ENCODE measurements at regions not wholly inside any gene's neighbourhood (a gene's known extent, or its start where the extent isn't known, plus 50 kb on each side); places are given as distances from the start of the nearest gene placed in this dataset.

DNA sequence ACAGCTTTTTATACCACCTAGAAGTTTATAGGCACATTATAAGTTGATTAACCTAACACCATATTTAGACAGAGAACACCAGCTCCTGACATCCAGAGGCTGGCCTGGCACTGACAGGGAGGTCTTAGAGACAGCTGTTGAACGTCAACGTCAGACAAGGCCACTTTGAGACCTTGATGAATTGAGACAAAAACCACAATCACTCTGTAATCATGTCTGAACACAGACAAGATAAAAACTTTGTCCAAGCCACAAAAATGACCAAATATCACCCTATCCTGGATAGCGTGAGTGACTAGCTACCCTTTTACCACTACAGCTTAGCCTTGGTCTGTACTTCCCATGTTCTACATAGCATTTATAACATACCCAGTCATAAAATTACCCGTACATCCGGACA is 403.6 kb upstream of the CHRM3 start:
- H3K4me3 ChIP-seq (ENCODE audit: low read depth, low read length), result no peak overlapping the region
- TF ChIP-seq CTCF (IDR thresholded peaks at IDR 0.05; ENCODE audit: low read depth, low read length, missing control alignments), result no peak
- no peak for DNase-seq (ENCODE audit: low read depth)

- no peak overlapping the region for H3K4me3 ChIP-seq (ENCODE audit: low read depth, low read length)
- TF ChIP-seq CTCF (IDR thresholded peaks at IDR 0.05; ENCODE audit: low read depth, low read length, missing control alignments), result no peak
- no peak for DNase-seq (ENCODE audit: low read depth)
Measured at GRCh38 chr1:238981317-238981933, 404.9 kb upstream of the CHRM3 start.

GRCh38 chr1:238980053-238980452 is 406.3 kb upstream of the CHRM3 start:
- DNase-seq (ENCODE audit: low read depth), result no peak
- H3K4me3 ChIP-seq (ENCODE audit: low read depth, low read length), result no peak overlapping the region
- no peak for TF ChIP-seq CTCF (IDR thresholded peaks at IDR 0.05; ENCODE audit: low read depth, low read length, missing control alignments)

- no peak for TF ChIP-seq CTCF (IDR thresholded peaks at IDR 0.05; ENCODE audit: low read depth, low read length, missing control alignments)
- no peak for DNase-seq (ENCODE audit: low read depth)
Measured at GRCh38 chr1:238964631-238965030, 421.7 kb upstream of the CHRM3 start.

DNA sequence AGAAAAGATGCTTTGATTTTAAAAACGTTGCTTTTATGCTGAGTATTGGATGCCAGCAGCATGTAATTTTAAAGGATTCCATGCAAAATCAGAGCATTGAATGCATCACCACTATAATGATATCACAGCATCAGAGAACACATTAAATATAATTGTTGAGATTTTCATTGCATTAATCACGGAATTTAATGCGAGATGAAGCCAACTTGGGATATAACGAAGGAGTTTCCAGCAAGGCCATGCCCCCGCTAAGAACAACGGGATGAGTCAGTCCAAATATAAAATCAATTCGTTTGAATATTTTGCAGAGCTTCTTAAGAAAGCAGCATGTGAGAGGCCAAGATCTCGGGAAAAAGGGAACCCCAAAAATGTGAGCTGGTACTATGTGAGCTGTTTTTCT is 423.4 kb upstream of the CHRM3 start:
- TF ChIP-seq CTCF (IDR thresholded peaks at IDR 0.05; ENCODE audit: low read depth, low read length, missing control alignments), result no peak
- H3K4me3 ChIP-seq (ENCODE audit: low read depth, low read length), result no peak overlapping the region
- no peak for DNase-seq (ENCODE audit: low read depth)

More at GRCh38 chr1:238964631-238965030, 421.7 kb upstream of the CHRM3 start:
- H3K4me3 ChIP-seq (ENCODE audit: low read depth, low read length), result no peak overlapping the region

- TF ChIP-seq CTCF (IDR thresholded peaks at IDR 0.05; ENCODE audit: low read depth, low read length, missing control alignments), result no peak
- H3K4me3 ChIP-seq (ENCODE audit: low read depth, low read length), result no peak overlapping the region
- DNase-seq (ENCODE audit: low read depth), result no peak
Measured at GRCh38 chr1:238961790-238962189, 424.6 kb upstream of the CHRM3 start.

DNA sequence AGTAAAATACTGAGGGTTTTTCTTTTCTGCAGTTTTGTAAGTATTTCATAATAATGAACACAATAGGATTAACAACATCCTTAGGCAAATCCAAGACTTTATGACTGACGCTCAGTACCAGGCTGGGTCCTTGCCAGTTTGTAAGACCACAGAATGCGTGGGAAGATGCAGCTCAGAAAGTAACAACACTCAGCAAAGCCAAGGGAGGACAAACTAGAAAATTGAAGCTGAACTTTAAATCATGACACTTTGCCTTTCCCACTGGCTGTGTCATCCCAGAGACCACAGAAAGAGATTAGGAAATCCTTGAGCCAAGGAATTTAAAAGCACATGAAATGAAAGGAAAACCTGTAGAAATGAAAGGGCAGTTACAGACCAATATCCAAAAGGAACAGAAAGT is 426.3 kb upstream of the CHRM3 start:
- no peak for TF ChIP-seq CTCF (IDR thresholded peaks at IDR 0.05; ENCODE audit: low read depth, low read length, missing control alignments)
- H3K4me3 ChIP-seq (ENCODE audit: low read depth, low read length), result no peak overlapping the region
- DNase-seq (ENCODE audit: low read depth), result no peak
